GM21529 (cell line): ENCODE measurements at regions not wholly inside any gene's neighbourhood (a gene's known extent, or its start where the extent isn't known, plus 50 kb on each side); places are given as distances from the start of the nearest gene placed in this dataset.
A peak's percentile ranks its signal among the peaks of the same experiment; 100 is the strongest.

Experiments used
- ATAC-seq: cut with Tn5 transposase; IDR thresholded peaks from one replicate; pipeline ENCODE4 v1.9.1; 2021; ENCODE audit not compliant: unreplicated experiment

DNA sequence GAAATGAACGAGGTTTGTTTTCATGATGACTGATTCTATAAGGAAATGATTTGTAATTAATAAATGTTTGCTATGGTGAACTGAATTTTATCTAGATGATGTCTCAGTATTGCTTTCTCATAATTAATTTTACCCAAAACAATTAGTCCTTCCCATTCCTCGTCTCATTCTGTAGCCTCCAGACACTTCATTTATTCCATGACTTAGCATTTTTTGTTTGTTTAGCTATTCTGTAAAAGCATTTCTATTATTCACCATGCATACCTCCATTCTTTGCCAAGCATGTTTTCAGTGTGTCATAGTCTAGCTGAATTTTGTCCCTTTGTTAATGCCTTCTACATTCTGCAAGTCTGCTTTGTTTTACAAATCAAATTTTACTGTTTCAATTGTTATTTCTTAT, 137.4 kb upstream of the RPL10L start:
- no peak for ATAC-seq

DNA sequence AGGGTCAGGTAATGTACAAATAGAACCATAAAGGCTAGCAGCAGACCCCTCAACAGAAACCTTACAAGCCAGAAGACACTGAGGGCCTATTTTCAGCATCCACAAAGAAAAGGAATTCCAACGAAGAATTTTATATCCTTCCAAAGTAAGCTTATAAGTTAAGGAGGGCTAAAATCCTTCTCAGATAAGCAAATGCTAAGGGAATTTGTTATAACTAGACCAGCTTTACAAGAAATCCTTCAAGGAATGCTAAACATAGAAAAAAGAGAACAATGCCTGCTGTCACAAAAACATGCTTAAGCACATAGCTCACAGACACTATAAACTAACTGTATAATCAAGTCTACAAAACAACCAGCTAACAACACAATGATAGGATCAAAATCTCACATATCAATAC, 130.7 kb upstream of the RPL10L start:
- ATAC-seq = no peak

DNA sequence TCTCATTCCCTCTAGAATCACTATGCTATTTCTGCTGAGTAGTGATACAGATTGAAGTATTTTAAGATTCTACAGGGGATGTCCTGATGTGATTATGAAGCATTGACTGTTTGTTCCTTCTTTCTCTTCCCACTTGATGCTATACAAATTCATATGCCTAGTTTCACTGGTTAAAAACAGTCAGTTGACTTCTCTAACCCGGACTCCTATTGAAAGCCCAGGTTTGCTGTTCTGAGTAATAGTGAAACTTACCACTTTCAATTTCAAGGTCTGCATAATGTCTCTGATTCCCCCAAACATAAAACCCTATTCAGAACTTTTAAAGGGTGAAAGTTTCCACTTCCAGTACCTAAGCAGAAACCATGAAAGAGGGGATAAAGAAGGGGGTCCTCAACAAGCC, 117.7 kb upstream of the RPL10L start:
- peak; percentile 99 for ATAC-seq

DNA sequence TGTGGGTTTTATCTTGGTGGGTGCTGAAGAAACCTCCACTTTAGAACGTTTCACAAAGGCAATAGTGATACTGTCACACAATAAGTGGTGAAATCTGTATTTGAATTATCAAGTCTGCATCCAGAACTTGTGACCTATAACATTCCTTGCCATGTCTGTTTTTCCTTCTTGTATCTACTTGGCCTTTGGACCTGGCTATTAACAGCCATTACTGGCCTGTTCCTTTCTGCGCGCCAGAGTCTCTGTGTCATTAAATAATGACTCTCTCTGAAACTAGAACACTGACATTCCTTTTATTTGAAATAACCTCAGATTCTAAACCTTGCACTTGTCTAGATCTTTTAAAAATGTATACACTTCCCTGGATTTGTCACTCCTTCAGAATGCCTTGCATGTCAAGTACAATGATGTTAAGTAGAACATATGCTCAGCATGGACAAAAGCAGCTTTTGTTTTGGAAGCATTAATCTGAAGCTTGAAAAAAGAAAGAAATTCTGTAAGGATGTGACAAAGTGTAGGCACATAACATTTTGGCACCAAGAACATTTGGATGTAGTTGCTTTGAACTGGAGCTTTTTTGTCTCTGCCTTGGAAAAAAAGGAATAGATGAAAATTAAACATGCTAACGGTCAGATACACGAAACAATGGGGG, 95.5 kb upstream of the RPL10L start:
- no peak for ATAC-seq

DNA sequence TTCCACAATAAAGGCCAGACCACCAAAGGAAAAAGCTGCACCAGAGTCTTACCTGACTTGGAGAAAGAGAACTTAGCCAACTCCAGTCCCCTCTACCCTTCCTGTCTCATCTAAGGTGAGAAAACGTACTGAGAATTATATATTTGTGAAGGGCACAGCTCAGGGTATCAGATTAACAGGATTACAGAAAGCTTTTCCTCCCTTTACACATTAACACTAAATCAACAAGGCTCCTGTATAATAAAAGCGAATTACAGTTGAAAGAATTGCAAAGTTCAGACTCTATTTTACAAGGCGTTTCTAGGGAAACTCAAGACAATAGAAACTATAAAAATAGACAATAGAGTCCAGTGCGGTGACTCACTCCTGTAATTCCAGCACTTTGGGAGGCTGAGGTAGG, 82.7 kb upstream of the RPL10L start:
- ATAC-seq = no peak

DNA sequence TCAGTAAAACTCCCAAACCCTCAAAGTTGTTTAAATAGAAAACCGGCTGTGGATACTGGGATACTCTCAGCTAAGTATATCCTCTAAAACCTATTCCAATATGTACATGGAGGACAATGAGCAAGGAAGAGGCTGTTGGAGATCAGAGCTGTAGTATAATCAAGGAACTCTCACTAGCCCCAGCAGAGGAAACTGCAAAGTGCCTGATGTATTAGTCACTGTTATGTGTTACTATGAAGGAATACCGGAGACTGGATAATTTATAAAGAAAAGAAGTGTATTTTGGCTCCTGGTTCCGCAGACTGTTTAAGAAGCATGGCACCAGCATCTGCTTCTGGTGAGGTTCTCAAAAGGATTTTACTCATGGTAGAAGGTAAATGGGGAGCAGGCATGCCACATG, 65.6 kb upstream of the RPL10L start:
- ATAC-seq = no peak
